Panc1 (cell line): ENCODE measurements at regions not wholly inside any gene's neighbourhood (a gene's known extent, or its start where the extent isn't known, plus 50 kb on each side); places are given as distances from the start of the nearest gene placed in this dataset.

Experiments used
- CTCF ChIP-seq: fragments of 450-650 bp; IDR thresholded peaks from 2 replicates; pipeline ENCODE4 v1.5.1; 2017; ENCODE audit warnings: mild to moderate bottlenecking
- REST ChIP-seq, 2 experiments: IDR thresholded peaks; 2 replicates each; pipeline ENCODE4 v1.6.1; 2011 to 2012; ENCODE audit warnings: low read depth in 2 of 2, control low read depth in 1 of 2, low read length in 1 of 2, mild to moderate bottlenecking in 1 of 2, moderate library complexity in 1 of 2; ENCODE audit not compliant: insufficient read depth in 1 of 2

- TF ChIP-seq CTCF (no peak), REST (IDR thresholded peaks at IDR 0.05; ENCODE audit: insufficient read depth in 1 of 2, low read depth in 2 of 2, low read length in 1 of 2) (no peak)
Observed at GRCh38 chr6:16956361-16956760, 145.5 kb upstream of the STMND1 start.
